GM19328 (cell line): ENCODE measurements at regions not wholly inside any gene's neighbourhood (a gene's known extent, or its start where the extent isn't known, plus 50 kb on each side); places are given as distances from the start of the nearest gene placed in this dataset.

ENCODE experiments used
- ATAC-seq: cut with Tn5 transposase; IDR thresholded peaks from one replicate; pipeline ENCODE4 v1.9.1; 2021; ENCODE audit warnings: mild to moderate bottlenecking, moderate library complexity; ENCODE audit not compliant: unreplicated experiment

DNA sequence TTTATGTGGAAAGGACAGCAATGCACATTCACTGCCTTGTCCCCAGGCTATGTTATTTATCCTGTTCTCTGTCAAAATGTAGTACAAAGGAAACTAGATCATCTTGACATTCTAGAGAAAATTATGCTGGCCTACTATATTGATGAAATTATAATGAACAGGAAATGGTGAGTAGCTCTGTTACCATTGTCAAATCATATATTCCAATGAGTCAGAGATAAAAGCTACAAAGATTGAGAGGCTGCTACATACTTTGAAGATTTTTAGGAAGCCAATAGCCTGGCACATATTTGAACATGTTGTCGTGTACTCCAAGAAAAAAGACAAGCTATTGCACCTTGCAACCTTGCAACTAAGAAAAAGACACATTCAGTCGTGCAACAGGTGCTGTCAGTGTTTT lies 52.7 kb upstream of the TET2 start:
- no peak for ATAC-seq
